ENCODE measurements at regions not wholly inside any gene's neighbourhood (a gene's known extent, or its start where the extent isn't known, plus 50 kb on each side); places are given as distances from the start of the nearest gene placed in this dataset.
"Not testable (repeated sequence)": the region's sequence is repeated elsewhere in the genome, so short reads cannot be mapped to it uniquely, and the experiment has no call there.

GRCh38 chr1:83315446-83315845 is 683.5 kb downstream of the TTLL7 start:
- TF ChIP-seq POLR2A, POLR2AphosphoS5 (IDR thresholded peaks at IDR 0.05): not testable (repeated sequence)

Measured in upper lobe of left lung (tissue), 4 donors.